GM21717 (cell line): ENCODE measurements at regions not wholly inside any gene's neighbourhood (a gene's known extent, or its start where the extent isn't known, plus 50 kb on each side); places are given as distances from the start of the nearest gene placed in this dataset.

Source experiments
- ATAC-seq: cut with Tn5 transposase; IDR thresholded peaks from one replicate; pipeline ENCODE4 v1.9.1; 2021; ENCODE audit warnings: mild to moderate bottlenecking, moderate library complexity; ENCODE audit not compliant: unreplicated experiment

DNA sequence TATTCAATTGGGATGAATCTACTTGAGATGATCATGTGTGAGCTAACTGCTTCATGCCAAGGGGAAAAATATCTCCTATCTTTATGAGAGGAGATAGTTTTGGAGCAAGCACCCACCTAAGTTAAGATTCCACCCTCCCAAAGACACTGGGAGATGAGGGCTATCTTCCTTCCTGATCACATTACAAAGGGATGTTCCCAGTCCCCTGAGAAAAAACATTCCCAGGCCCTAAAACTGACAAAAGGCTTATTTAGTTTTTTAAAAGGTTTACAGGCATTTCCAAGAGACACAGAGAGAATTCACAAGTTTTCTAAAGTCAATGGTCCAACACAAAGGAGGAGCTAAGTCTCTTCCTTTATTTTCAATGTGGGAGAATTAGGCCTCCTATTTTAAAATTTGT lies 401.5 kb downstream of the FBXO15 start:
- ATAC-seq, result no peak

DNA sequence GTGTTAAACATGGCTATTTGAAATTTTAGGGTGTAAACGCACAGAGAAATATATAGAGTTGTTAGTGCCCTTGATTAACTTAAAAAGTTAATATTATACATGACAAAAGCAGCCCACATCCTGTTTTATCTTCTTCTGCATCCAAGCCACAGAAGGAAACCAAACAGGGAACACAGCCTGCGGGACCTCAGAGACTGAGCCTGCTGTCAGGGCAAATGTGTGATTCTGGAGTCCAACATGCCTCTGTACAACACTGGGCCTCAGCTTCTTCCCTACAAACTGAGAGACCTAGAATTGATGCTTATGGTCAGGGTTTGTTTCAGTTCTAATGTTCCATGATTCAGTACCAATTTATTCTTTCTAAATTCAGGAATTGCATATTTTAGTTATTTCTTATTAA lies 404.7 kb downstream of the FBXO15 start:
- no peak for ATAC-seq

DNA sequence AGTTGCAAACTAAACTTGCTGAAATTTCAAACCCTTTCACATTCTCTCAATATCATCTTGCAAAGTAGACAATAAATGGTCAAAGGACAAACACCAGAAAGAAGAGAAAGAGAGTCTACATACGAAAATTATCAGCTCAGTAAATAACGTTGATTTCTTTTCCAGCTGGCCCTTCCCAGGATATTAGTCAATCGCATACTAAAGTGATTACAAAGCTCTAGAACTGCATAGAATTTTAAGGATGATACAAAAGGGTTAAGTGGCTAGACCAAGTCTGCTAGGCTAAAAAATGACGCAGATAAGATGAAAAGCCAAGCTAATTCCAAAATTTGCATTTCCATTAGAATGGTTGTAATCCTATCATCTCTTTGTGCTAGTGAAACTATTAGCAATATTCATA lies 405.7 kb downstream of the FBXO15 start:
- ATAC-seq, result no peak

DNA sequence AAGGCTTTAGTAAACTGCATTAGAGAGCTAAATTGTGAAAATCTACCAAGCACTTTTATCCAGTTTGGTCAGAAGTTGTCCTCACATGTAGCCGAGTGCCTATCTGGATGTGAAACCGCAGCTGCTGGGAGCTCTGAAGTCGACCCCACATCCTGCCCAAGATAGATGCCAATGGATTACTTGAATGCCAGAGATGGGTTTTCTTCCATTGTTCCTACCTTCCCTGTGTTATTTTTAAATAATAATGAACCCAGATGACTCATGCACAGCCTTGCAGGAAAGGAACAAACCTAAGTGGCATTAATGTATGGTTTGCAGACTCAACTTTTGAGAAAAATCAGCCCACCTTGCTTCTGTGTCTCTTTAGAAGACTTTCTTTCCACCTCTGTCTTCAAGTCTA lies 408.5 kb downstream of the FBXO15 start:
- ATAC-seq, result no peak

DNA sequence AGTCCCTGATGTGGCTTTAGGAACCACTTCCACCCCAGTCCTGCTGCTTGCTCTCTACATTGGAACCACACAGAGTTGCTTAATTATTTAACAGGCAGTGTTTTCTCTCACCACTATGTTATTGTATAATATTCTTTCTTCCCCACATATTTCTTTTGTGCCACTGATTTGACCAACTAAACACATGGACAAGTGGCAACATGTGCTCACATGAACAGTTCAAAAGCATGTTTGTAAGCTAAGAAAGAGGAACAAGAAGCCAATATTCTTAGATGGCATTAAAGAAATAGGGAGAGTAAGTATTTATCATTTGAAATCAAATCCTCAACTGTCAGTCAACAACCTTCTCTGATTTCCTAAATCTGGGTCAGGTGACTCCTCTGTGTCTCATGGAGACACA lies 409.6 kb downstream of the FBXO15 start:
- ATAC-seq, result no peak

DNA sequence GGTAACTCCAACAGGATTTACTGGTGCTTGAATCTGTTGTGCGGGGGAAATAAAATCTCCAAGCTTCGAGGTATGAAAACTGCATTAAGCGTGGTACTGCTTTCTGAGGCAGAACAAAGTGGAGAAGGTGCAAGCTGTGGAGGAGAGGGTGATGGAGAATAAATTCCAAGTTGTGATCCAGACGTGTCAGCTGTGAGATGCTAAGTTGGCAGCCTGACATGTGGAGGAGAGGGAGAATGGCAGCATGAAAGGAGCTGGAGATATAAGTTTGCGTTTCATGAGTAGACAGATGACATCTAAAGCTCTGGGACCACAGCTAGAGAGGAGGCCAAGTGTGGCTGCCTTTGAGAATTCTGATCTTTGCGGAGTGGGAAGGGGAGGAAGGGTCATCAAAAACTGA lies 411.8 kb downstream of the FBXO15 start:
- ATAC-seq, result no peak

DNA sequence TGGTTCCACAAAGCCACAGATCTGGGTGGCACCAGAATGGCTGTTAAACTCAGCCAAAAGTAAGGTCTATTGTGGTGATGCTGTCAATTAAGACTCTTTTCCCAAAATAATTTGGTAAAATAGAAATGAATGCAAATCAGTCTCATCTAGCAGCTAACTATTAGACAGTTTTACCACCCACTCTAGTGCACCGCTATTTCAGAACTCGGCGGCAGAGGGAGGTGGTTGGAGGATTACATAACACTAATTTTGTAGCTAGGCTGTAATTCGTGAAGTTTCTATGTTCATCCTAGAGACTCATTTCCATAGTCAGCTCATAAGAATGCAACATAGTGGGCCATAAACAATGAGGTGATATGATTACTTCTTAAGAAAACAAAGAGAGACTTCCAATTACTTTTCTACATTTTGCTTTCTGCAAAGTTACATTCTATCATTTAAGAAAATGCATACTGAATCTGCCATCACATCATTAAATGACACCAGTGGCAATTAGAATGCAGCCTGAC lies 413.8 kb downstream of the FBXO15 start:
- no peak for ATAC-seq

DNA sequence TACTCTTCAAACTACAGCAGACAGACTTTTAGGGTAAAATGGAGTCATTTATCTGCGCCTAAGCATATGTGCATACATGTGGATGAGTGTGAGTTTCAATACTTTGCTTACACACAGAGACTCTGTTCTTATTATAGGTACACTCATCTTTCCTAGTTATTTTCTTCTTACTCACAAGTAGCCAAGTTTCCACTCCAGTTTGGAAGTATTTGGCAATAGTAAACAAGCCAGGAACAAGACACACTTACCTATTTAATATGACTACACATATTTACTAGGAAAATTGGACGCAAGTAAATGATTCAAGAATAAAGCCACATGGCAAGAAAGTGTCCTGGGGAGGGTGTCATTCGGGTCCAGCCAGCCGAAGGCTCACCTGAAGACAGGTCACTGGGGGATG lies 414.3 kb downstream of the FBXO15 start:
- ATAC-seq, result no peak

DNA sequence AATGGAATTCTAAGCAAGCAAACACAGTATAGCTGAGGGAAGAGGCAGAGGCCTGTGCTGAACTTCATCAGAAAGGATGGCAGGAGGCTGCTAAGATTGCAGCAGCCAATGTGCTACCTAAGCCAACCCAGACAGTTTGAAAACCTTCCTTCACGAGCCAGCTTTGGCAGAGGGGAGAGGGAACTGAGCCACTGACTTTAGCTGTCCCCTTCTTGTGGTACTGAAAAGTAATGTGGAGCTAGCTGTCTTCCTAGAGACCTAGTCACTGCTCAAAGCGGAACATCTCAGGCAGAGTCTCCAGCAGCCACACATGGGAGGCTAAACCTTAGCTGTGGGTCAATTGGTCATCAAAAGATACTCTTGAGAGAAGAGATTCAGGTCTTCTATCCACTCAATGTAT lies 419.0 kb downstream of the FBXO15 start:
- no peak for ATAC-seq

DNA sequence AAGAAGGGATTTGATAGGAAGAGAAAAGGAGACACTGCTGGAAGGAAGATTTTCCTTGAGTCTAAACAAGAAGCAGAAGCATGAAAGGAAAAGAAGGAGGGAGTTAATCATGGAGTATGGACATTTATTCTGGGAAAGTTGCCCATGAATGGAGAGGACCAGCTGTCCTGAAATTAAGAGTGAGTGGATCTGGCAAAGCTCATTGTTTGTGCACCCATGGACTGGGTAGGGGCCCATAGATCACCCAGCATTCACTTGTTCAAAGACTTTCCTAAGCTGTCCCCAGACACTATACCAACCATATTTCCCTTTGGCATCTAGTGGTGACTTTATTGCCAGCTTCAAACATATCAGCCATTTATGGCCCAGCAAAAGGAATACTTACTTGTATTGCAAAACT lies 422.7 kb downstream of the FBXO15 start:
- ATAC-seq, result no peak

DNA sequence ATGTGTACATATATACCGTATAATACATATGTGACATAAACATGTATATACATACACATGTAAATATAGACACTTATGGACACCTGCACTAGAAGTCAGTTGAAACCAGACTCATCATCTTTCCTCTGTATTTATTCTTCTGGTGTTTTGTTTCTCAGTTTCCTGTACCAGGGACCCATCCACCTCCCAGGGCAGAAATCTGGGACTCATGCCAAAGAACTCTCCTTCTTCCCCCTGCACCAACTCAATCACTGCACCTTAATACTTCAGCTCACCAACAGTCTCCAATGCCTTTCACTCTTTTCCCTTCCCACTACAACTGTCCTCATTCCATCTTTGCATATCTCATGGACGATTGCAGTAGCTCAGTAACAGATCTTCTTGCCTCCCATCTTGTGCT lies 428.0 kb downstream of the FBXO15 start:
- no peak for ATAC-seq

DNA sequence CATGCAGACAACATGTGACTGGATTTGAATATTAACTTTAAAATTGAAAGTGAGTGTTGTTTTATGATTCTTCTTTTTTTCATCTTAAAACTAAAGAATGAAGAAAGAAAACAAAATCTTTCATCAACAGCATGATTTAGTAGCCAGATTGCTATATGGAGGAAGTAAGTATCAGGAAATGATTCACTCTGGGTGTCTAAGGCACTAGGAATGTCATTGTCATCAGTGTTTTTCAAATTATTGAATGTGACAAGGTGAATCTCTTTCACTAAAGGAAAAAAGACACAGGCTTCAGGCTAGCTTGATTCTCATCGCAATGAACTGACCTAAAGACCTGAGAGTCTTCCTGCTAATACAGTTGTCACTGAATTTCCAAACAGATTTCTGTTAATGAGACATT lies 430.1 kb downstream of the FBXO15 start:
- ATAC-seq, result no peak

DNA sequence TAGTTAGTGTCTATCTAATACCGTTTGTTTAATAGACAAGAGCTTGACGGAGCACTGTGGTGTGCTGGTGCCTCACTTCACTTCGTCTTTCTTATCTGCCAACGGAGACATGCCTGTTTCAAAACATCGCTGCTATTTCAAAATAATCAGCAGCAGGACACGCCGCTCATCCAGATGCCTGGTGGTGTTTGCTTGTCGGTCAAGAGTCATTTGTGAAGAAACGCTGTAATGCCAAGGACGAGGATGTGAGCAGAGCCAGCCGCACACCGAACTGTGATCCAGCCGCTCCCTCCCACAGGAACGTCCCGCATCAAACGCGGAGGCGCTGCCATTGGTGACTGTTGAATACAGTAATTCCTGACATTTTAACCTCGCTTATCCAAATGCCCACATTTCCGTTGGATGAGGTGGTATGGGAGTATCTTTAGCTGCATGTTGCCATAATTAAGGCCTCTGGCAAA lies 432.4 kb downstream of the FBXO15 start:
- no peak for ATAC-seq

DNA sequence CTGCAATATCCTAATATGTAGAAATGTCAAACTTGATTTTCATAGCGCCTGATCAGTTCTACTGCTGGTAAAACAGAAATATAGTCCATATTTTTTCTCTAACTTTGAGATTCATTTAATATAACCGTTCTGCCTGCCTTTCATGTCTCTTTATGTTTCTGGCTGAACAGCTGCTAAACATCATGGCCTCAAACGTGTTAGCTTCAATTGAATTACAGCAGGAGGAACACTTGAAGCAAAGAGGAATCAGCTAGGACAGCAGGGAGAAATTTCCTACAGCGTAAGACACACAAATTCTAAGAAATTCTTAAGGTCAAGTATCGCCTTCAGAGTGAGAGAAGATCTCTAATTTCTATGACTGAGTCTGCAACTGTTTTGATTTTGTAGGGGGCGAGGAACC lies 433.2 kb downstream of the FBXO15 start:
- ATAC-seq, result no peak

DNA sequence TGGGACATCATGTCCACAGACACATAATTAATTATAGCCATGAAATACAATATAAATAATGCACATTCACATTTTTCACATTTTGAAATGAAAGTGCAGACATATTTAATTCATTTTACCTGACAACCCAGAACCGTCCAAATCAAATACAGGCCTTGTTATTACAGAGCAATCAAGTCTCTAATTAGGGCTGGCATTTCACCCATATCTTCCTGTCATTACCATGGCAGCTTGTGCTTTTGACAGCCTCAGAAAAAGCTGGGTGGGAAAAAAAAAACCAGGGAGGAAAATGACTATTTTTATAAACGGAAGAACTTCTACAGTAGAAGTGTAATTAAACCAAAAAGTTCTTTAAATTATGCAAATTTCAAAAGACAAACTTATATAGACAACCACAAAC lies 436.4 kb downstream of the FBXO15 start:
- ATAC-seq, result no peak

DNA sequence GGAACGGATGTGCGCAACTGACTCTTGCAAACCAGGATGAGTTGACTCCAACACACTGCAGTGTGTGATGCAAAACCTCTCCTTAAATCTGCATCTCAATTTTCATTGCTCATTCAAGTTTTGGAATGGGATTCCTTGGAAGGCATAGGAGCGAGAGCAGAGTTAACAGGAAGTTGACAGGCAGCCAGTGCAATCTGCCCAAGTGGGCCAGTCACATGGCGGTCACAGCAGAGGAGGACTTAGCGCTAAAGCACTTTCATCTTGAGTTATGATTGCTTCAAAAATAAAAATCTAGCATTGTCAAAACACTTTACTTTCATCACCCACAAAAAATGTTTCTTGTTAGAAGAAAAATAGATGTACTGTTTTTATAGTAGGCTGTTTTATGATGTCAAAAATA lies 439.0 kb downstream of the FBXO15 start:
- ATAC-seq, result no peak

DNA sequence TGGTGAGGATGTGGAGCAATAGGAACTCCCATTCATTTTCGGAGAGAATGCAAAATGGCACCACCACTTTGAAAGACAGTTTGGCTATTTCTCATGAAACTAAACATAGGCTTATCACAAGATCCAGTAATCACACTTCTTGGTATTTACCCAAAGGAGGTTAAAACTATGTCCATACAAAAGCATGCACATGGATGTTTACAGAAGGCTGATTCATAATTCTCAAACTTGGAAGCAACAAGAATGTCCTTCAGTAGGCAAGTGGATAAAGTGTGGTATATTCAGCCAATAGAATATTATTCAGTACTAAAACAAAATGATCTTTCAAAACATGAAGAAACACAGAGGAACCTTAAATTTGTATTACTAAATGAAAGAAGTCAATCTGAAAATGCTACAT lies 440.6 kb downstream of the FBXO15 start:
- no peak for ATAC-seq

DNA sequence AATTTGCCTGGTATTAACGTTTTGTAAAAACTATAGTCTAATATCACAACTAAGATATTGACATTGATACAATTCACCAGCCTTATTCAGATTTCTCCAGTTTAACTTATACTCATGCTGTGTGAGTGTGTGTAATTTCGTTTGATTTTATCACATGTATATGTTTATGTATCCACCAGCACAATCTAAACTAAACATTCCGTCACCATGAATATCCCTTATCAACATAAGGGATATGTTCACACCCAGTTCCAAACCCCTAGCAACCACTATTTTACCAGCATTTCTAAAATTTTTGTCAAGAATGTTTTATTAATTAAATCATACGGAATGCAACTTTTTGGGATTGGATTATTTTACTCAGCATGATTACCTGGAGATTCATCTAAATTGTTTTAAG lies 450.3 kb downstream of the FBXO15 start:
- no peak for ATAC-seq

DNA sequence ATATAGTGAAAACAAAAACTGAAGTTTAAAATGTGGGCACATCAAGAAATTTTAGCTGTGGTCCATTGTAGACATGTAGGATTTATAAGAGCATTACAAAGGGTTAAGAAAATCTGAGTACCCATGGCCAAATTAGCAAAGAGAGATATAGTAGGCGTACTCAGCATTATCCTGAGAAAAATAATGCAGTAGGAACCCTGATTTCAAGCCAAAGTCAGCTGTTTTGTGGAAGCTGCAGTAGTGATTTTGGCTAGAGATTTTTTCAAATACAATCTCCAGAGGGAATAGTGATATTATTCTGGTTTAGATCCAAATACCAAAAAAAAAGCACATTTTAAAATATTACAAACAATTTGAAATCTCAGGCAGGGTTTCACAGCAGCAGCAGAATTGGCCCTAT lies 450.9 kb downstream of the FBXO15 start:
- no peak for ATAC-seq

DNA sequence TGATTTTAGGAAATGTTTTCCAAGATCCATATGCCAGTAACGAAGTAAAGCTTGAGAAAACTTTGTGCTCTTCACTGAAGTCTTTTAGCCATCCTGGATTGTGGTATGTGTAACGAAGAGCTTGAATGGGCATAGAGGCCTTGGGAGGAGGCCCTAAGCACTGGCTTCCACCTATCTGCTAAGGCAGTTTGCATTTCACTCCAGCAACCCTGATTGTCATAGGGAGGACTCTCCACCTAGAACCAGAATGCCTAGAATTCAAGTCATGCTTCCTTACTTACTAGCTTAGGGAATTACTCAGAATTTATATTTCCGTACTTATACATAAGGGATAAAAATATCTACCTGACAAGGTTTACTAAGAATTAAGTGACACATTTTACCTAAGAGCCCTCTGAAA lies 451.5 kb downstream of the FBXO15 start:
- ATAC-seq, result no peak

DNA sequence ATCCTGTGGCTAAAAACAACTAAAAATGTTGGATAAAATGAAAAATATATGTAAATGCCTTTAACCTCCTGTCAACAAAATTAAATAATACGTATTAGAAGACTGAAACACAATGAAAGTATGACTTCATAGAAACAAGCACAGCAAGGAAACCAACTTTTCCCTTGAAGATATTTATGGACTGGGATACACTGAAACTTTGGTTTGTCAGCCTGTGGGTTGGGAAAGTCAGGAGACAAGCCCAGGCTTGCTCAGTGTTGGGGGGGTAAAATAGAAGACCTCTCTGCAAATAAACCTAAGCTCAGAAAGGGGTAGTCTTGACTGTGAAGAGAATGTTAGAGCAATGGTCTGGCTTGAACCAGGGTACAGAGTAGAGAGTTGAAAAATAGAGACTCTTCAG lies 454.5 kb downstream of the FBXO15 start:
- no peak for ATAC-seq

DNA sequence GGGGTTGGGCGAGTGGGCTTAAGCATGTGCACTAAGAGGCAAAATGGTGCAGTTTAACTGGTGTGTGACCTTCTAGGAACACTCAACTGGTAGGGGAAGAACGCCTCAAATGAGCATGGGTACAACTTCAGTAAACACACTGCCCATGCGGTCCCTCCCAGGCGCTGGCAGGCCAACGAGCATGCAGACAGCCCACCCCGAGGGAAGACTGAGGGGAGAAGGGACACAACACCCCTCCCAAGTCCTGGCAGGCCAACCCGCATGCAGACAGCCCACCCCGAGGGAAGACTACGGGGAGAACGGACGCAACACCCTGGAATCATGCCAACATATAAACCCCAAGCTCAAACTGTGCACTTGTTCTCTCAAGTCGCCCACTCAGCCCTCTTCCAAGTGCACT lies 456.0 kb downstream of the FBXO15 start:
- ATAC-seq, result no peak

DNA sequence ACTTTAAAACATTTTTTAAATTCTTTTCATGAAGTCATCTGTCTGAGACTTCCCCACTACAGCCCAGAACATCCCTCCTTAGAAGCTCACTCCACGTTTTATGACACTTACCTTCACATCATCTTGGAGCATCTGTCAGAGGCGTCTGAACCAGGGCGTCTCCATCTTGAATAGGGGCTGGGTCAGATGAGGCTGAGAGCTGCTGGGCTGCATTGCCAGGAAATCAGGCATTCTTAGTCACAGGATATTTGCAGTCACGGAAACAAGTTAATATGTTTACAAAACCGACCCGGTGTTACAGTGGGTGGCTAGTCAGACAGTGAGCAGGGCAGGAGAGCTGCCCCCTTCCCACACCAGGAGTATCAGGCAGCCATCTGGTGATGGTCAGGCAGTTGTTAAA lies 456.5 kb downstream of the FBXO15 start:
- no peak for ATAC-seq

DNA sequence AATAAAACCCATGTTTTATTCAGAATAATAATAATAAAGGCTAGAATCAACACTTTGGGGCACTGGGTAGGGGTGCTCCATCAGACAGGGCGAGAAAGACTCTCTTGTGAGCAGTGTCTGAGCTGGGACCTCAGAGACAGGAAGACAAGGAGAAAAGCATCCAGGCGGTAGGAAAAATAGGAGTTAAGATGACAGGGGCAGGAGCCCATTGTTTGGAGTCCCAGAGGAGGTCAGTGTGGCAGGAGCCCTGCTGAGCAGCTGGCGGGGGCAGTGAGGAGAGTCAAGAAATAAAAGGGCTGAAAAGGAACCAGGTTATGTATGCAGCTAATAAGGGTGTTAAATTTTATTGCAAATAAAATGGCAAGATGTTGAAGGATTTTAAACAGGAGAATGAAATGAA lies 457.4 kb downstream of the FBXO15 start:
- no peak for ATAC-seq
